CD4-positive, alpha-beta T cell treated with Interferon gamma for 1 hour (primary cell): ENCODE measurements at regions not wholly inside any gene's neighbourhood (a gene's known extent, or its start where the extent isn't known, plus 50 kb on each side); places are given as distances from the start of the nearest gene placed in this dataset.

Experiments used
- DNase-seq: peaks from one replicate; pipeline ENCODE4 v3.0.0-alpha.2; 2020

GRCh38 chr20:40442181-40442963 is 246.7 kb downstream of the MAFB start:
- no peak for DNase-seq

- DNase-seq: no peak
Observed at GRCh38 chr20:40441771-40442170, 247.3 kb downstream of the MAFB start.

- DNase-seq: no peak
Observed at GRCh38 chr20:40438161-40438830, 250.7 kb downstream of the MAFB start.

- DNase-seq: no peak
Observed at GRCh38 chr20:40436011-40436410, 253.0 kb downstream of the MAFB start.

GRCh38 chr20:40435146-40435895 is 253.7 kb downstream of the MAFB start:
- no peak for DNase-seq

GRCh38 chr20:40434122-40434521 is 254.9 kb downstream of the MAFB start:
- DNase-seq: no peak

- no peak for DNase-seq
Observed at GRCh38 chr20:40433341-40433861, 255.6 kb downstream of the MAFB start.

GRCh38 chr20:40431611-40432010 is 257.4 kb downstream of the MAFB start:
- DNase-seq: no peak

GRCh38 chr20:40431112-40431511 is 257.9 kb downstream of the MAFB start:
- no peak for DNase-seq

GRCh38 chr20:40427026-40427425 is 262.0 kb downstream of the MAFB start:
- DNase-seq: no peak

- DNase-seq: no peak
Observed at GRCh38 chr20:40424695-40425094, 264.3 kb downstream of the MAFB start.

- DNase-seq: no peak
Observed at GRCh38 chr20:40422656-40423055, 266.4 kb downstream of the MAFB start.

GRCh38 chr20:40416274-40416673 is 272.8 kb downstream of the MAFB start:
- no peak for DNase-seq

GRCh38 chr20:40414843-40415615 is 274.0 kb downstream of the MAFB start:
- DNase-seq: no peak

GRCh38 chr20:40410028-40410427 is 279.0 kb downstream of the MAFB start:
- no peak for DNase-seq

GRCh38 chr20:40397467-40397866 is 291.6 kb downstream of the MAFB start:
- no peak for DNase-seq

GRCh38 chr20:40393197-40394079 is 295.6 kb downstream of the MAFB start:
- no peak for DNase-seq

- no peak for DNase-seq
Observed at GRCh38 chr20:40390654-40391053, 298.4 kb downstream of the MAFB start.

GRCh38 chr20:40370800-40371199 is 318.2 kb downstream of the MAFB start:
- no peak for DNase-seq

GRCh38 chr20:40368876-40369275 is 320.2 kb downstream of the MAFB start:
- no peak for DNase-seq

GRCh38 chr20:40361916-40362315 is 327.1 kb downstream of the MAFB start:
- no peak for DNase-seq
